T-helper 22 cell (primary cell): ENCODE measurements at regions not wholly inside any gene's neighbourhood (a gene's known extent, or its start where the extent isn't known, plus 50 kb on each side); places are given as distances from the start of the nearest gene placed in this dataset.

Experiments
- DNase-seq: peaks from one replicate; pipeline ENCODE4 v3.0.0-alpha.2; 2020; ENCODE audit warnings: low read depth

GRCh38 chr2:18378020-18378653 is 182.3 kb downstream of the RDH14 start:
- no peak for DNase-seq

DNA sequence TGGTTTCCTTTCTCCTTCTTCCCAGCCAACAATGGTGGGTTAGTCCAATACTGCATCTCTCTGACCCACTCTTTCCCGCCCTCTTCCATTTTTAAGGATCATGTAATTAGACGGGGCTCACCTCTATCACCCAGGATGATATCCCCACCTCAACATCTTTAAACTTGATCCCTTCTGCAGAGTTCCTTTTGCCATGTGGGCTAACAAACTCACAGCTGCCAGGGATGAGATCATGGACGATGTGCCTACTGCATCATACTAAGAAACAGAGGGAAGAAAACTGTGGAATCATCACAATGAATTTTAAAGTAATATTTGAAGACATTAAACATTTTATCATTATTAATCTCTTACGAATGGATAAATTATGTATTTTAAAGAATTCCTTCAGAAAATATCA is 183.5 kb downstream of the RDH14 start:
- DNase-seq = no peak

GRCh38 chr2:18373664-18374063 is 186.8 kb downstream of the RDH14 start:
- DNase-seq = no peak

- DNase-seq = no peak
Measured at GRCh38 chr2:18373081-18373480, 187.4 kb downstream of the RDH14 start.

DNA sequence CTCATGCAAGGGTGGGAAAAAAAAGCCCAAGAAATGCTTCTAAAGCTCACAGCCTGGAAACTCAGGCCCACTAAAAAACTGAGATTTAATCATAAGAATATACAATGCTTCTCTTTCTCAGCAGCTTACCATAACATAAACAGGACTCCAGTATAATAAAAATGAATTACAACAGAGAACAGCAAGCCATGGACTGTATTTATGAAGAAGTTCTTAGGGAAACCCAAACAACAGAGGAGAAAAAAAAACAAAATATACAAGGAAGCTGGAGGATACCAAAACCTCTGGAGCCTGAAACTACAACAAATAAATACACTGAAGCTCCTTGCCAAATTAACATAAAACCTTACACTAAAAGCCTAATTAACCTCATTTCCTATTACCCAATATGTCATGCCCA is 187.8 kb downstream of the RDH14 start:
- no peak for DNase-seq

GRCh38 chr2:18369760-18370159 is 190.7 kb downstream of the RDH14 start:
- DNase-seq = no peak

DNA sequence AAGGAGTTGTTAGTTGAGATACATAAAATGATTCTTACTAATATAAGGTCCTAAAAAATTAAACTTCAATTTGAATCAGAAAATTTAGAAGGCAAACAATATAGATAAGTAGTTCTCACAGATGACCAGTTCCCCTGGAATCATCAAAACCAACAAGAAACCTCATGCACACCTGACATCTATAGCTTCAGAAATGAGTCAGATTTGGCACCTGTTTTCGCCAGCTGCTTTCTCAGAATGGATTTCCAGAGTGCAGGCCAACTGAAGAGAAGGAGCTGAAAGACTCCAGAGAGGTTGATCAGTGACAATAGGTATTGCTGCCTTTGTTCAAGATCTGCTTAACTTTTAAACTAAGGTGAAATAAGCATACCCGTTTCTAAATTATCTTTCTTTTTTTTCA is 192.4 kb downstream of the RDH14 start:
- no peak for DNase-seq

DNA sequence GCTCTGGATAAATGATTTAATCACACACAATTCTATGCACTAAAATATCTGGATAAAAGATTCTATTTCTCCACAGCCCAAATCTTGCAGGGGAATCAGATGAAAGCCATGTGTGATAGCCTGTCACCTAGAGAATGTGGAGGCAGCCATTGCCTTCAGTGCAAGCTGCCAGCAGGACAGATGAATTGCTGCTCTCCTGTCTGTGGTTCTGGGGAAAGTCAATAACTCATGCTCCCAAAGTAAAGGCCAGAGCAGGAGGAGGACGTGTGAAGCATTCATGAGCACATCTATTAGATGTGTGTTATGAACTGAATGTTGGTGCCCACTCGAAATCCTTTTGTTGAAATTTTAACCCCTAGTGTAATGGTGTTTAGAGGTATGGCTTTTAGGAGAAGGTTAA is 195.1 kb downstream of the RDH14 start:
- DNase-seq = no peak

DNA sequence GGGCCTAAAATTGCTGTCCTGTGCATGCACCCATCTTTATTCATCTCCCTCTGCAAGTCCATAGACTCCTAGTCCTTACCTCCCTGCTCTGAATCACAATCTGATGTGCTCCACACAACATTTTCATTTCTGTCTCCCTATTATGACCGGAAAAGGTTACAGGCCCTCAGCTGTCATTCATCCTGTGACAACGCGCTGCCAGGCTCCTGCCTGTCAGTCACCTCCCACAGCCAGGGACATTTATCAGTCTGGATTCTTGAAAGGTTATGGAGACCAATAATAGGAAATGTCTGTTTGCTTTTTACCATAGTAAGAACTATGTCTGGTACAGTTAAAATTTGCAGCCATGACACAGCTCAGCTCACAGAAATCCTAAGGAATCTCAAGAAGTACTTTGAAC is 197.1 kb downstream of the RDH14 start:
- DNase-seq = no peak

DNA sequence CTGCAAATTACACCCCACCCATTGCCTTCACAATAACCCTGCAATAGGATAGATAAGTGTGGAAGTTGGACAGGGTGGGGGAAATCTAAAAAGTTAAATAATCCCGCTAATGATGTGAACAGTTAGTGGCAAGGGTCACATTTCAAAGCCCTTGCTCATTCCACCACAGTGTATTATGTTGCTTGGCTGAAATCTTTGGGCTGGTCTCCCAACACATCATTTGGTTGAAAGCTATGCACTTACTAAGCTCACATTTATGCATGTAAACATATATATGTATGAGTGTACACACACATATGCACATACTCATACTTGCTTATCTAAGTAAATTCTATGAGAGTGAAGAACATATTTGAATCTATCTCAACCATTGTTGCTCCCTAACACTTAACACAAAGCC is 197.8 kb downstream of the RDH14 start:
- no peak for DNase-seq

DNA sequence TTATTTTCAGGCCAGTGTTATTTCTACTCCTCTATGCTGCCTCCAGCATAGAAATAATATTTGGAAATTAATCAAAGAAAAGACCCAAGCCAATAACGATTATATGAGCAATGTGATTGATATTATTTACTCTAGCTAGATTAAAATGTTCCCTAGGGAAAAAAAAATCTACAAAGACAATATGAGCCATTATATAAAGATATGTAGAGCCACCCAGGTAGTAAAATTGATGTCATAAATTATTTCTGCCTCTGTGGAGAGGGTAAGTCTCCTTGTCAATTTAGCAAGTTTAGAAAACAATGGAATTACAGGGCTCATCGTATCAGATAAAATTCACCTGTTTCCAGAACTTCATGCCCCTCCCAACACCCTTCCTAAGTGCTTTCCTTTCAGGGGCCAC is 202.9 kb downstream of the RDH14 start:
- DNase-seq = no peak

DNA sequence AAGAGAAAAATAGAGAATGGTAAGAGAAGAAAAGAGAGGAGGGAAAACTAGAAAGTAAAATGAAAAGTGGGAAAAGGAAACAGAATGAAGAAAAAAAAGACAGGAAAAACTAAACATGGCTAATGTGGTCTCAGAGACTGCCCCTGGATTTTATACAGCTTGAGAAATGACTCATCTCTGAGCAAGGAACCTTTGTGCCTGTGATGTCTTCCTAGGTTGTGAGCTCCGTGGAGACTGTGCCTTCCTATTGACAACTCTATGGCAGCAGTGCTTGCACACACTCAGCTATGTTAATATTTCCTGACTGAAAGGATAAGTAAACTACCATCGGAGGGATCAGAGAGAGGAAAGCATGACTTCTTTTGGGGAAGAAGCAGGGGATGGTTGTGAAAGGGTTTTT is 203.8 kb downstream of the RDH14 start:
- no peak for DNase-seq

DNA sequence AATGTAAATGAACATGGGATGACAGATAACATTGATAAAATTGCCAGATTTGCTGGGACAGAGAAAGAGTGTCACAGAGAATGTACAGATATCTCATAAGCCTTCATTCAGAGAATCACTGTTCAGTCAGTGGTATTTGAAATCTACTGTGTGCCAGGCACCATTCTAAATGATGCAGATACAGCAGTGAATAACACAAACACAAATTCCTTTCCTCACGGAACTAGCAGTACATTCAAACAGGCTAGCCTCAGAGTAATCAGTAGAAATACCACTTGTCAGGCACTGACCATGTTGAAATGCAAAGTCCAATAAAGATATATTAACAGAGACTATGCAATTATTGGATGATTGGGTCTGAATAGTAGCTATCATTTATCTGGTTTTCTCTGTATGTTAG is 211.0 kb downstream of the RDH14 start:
- DNase-seq = no peak

DNA sequence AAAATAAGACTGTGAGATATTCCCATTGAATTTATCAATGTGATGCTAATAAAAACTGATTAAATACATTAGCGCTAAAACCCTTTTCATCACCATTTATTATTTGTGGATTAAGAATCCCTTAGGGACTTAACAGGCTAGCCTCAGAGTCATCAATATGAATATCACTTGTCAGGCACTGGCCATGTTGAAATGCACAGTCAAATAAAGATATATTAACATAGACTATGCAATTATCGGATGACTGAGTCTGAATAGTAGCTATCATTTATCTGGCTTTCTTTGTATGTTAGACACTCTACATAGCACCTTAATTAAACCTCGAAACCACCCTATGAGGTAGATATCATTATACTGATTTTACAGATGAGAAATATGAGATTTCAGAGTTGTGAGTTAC is 213.6 kb downstream of the RDH14 start:
- no peak for DNase-seq

DNA sequence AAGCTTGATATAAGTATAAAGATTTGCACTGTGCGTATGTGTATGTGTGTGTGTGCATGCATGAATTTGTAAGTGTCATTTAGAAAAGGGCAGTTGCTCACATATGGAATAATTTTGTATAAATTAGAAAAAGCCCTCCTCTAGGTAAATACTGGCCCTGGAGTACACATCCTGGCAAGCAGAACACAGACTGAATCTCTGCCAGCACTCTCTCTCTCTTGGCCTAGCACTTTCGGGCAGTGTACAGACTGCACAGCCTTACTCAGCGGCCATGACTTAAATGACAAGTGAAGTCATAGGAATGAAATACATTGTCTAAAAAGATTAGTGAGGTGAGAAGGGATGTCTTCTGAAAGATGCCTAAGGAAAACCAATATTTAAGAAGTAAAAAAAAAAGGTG is 214.1 kb downstream of the RDH14 start:
- no peak for DNase-seq

DNA sequence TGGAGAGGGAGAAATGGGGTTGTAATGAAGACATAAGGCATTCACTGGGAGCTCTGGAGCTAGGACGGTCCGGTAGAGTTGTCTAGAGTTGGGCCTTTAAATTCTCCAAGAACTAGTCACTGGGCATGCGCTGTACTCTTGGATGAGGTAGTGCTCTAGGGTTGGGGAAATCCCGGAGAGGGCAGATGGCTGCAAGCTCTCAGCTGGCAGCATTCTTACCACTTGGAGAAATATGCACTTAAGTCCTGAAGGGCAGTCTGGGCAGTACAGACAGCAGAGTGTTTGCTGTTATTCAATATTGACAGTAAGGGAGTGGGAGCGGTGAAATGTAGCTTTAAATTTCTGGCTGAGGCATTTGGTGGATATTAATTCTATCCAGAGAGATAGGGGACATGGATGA is 214.6 kb downstream of the RDH14 start:
- no peak for DNase-seq

GRCh38 chr2:18342901-18343300 is 217.6 kb downstream of the RDH14 start:
- DNase-seq = no peak

DNA sequence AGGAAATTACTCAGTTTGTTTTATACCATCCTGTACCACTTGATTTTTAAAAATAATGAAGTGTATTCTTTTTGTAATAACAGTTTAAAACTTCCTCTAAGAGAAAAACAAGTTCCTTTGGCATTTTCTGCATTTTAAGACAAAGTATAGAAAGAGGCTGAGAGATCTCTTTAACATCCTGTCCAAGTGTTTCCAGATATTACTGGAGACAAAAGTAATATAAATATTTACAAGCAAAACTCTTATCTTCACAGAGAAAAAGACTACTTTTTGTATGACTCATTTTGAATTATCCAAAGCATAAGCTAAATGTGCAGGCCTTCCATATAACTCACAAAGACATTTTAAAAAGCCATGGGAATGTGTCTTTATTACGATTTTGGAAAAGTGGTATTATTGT is 221.1 kb downstream of the RDH14 start:
- DNase-seq = no peak

DNA sequence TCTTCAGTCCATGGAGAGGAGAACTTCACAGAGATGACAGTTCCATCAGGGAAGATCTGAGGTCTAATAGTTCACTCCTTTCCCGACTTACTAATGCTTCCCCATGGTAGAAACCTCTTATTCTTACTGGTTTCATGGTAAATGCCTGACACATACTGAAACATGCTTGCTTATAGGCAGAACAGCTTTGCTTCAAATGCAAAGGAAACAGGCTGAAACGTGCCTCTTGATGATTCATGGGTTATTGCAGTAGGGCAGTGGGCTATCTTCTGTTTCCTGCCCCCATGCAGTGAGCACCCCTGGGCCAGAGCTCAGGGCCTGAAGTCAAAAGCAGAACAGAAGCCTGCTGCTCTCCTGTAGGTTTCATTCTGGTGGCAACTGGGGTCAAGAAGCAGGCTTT is 223.5 kb downstream of the RDH14 start:
- DNase-seq = no peak

DNA sequence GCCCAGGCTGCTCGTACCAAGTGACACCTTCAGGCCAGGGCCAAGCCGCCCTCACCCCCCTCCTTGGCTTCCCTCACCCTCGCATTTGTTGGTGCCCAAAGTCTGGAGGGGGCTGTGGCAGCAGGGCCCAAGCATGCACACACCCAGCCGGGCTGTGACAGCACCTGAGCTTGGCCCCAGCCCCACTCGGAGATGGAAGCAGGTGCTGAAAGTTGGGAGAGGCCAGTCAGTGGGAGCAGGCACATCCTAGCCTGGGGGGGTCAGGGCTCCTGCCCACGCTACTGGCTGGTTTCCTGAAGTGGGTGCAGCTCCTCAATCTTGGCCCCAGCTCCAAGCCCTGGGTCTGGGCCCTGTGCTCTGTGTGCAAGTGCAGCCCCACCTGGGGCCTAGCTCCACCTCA is 228.0 kb downstream of the RDH14 start:
- no peak for DNase-seq

GRCh38 chr2:18325118-18325517 is 235.3 kb downstream of the RDH14 start:
- DNase-seq = no peak

DNA sequence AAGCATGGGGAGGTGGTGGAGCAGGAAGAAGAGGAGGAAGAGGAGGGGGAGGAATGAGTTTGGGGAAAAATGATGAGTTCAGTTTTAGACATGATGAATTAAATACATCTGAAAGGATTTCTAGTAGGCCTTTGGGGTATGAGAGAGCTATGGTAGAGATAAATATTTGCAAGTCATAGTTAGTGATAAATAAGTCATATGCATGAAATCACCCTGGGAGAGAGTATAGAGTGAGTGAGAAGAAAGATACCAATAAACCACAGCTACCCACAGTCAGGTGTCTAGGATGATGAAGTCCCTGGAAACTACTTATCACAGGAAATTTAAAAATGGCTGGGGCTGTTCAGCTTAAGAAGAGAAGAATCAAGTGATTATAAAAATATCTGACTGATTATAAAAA is 240.5 kb downstream of the RDH14 start:
- no peak for DNase-seq

DNA sequence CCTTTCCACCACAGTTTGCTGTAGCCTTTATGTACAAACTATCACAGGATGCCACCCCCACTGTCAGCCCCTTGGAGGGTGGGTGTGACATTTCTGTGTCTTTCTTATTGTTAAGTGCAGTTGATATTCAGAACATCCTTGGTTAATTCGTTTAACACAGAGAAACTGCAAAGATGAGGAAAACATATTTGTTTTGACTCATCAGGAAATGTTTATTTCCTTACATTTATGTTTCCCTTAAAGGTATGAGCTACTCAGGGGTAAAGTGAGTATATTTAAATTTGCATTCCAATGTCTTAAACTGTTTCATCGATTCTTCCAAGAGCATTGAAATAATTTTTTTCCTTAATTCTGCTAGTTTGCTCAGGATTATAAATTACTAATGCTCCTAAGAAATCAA is 243.4 kb downstream of the RDH14 start:
- DNase-seq = no peak

DNA sequence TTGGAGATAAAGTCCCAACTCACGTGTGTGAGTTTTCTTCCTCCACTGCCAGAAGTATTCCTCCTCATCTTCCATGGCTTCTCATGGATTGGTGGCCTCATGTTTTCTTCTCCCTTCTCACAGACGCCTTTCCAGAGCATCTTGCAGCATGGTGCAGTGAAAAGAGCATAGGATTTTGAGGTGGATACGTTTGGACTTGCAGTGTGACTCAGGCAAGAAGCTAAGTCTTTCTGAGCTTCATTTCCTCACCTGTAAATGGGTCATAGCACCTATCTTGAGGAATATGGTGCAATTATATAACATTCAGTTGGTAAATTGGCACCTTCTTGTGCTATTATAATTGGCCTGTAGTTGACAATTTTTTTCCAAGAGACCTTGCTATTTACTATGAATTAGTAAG is 247.6 kb downstream of the RDH14 start:
- DNase-seq = no peak
